Natural killer cell (primary cell): ENCODE measurements at regions not wholly inside any gene's neighbourhood (a gene's known extent, or its start where the extent isn't known, plus 50 kb on each side); places are given as distances from the start of the nearest gene placed in this dataset.

ENCODE experiments used
- ATAC-seq, 3 donors: fragments of 150-1000 bp in 2 of 3; fragments of 200-7000 bp in 1 of 3; cut with Tn5 transposase; 1 replicate in 1 of 3; 2 replicates in 2 of 3; pipeline ENCODE4 v1.10.0; 2021; ENCODE audit warnings: mild to moderate bottlenecking in 2 of 3, moderate library complexity in 2 of 3
- DNase-seq, 2 donors: peaks; one replicate each; pipeline versions ENCODE4 v3.0.0 to v3.0.0-alpha.2; 2013 to 2021; ENCODE audit warnings: mixed read lengths in 1 of 2
- H3K27ac ChIP-seq: one replicate; pipeline ENCODE4 v1.5.1; 2013; ENCODE audit warnings: mild to moderate bottlenecking, low read length
- H3K27me3 ChIP-seq: one replicate; pipeline ENCODE4 v1.6.1; 2013; ENCODE audit warnings: low read length; ENCODE audit not compliant: control insufficient read depth, insufficient read depth
- H3K36me3 ChIP-seq: one replicate; pipeline ENCODE4 v1.6.1; 2013; ENCODE audit warnings: low read length; ENCODE audit not compliant: control insufficient read depth, insufficient read depth
- H3K4me1 ChIP-seq: one replicate; pipeline ENCODE4 v1.6.1; 2013; ENCODE audit warnings: low read length; ENCODE audit not compliant: control insufficient read depth, insufficient read depth
- H3K4me3 ChIP-seq: one replicate; pipeline ENCODE4 v1.5.1; 2013; ENCODE audit warnings: low read length
- H3K9me3 ChIP-seq: one replicate; pipeline ENCODE4 v1.6.1; 2013; ENCODE audit warnings: low read length; ENCODE audit not compliant: control insufficient read depth, insufficient read depth
- H3K27ac Mint-ChIP-seq, 2 donors: one replicate each; pipeline ENCODE4 v1.8.0; 2022; ENCODE audit warnings: mild to moderate bottlenecking in 2 of 2, mixed read lengths in 2 of 2, moderate library complexity in 1 of 2
- H3K27me3 Mint-ChIP-seq, 2 donors: one replicate each; pipeline ENCODE4 v1.8.0; 2022; ENCODE audit warnings: low read depth in 2 of 2, mixed read lengths in 2 of 2
- H3K36me3 Mint-ChIP-seq: one replicate; pipeline ENCODE4 v1.8.0; 2022; ENCODE audit warnings: mixed read lengths
- H3K4me1 Mint-ChIP-seq, 2 donors: one replicate each; pipeline ENCODE4 v1.8.0; 2022; ENCODE audit warnings: mixed read lengths in 2 of 2
- H3K4me3 Mint-ChIP-seq: one replicate; pipeline ENCODE4 v1.8.0; 2022; ENCODE audit warnings: mild to moderate bottlenecking, moderate library complexity, mixed read lengths
- H3K9me3 Mint-ChIP-seq, 2 donors: one replicate each; pipeline ENCODE4 v1.8.0; 2022; ENCODE audit warnings: mixed read lengths in 2 of 2
- CTCF ChIP-seq: fragments of 200-600 bp; IDR thresholded peaks from one replicate; pipeline ENCODE4 v1.8.0; 2022; ENCODE audit warnings: antibody characterized with exemption
- WGBS: methylation state at CpG from one replicate; pipeline ENCODE4 v1.1.7; 2013; ENCODE audit warnings: missing lambda C conversion rate; ENCODE audit not compliant: insufficient coverage; 5-methylcytosine and 5-hydroxymethylcytosine counted together
- intact Hi-C: fragments of 100-400 bp; cut with micrococcal nuclease; formaldehyde crosslinking; loops from one replicate; pipeline ENCODE4 v1.14.2; 2022

- no peaks in the 10 kb centered on the region for H3K36me3 ChIP-seq
- no peak overlapping the region for H3K27ac ChIP-seq
- H3K9me3 ChIP-seq = no peaks in the 10 kb centered on the region
- no peak overlapping the region for H3K4me3 ChIP-seq
- Mint-ChIP-seq H3K4me3 (no peak overlapping the region), H3K27me3 (no peaks in the 10 kb centered on the region), H3K9me3 (peaks cover 2% of the 10 kb centered on the region in 2 donors), H3K27ac (no peak overlapping the region), H3K36me3 (no peaks in the 10 kb centered on the region), H3K4me1 (no peaks in the 10 kb centered on the region)
- no peak for TF ChIP-seq CTCF
- no peaks in the 10 kb centered on the region for H3K27me3 ChIP-seq
- no peaks in the 10 kb centered on the region for H3K4me1 ChIP-seq
- ATAC-seq (no peak), DNase-seq (no peak)
- 100% methylated on average over 1 of the region's 2 CpGs for WGBS
- intact Hi-C loops = no loop called here
These were observed 168.3 kb upstream of the STXBP5 start for GRCh38 chr6:147035886-147036285.

- Mint-ChIP-seq H3K4me1 (no peaks in the 10 kb centered on the region), H3K36me3 (no peaks in the 10 kb centered on the region), H3K4me3 (no peak overlapping the region), H3K27ac (no peak overlapping the region), H3K27me3 (no peaks in the 10 kb centered on the region), H3K9me3 (peaks cover under 1 to 2% of the 10 kb centered on the region in 2 donors)
- H3K27ac ChIP-seq = no peak overlapping the region
- no peaks in the 10 kb centered on the region for H3K9me3 ChIP-seq
- WGBS = 82% methylated on average over 2 of the region's 2 CpGs
- H3K27me3 ChIP-seq = no peaks in the 10 kb centered on the region
- ATAC-seq = no peak
- H3K4me1 ChIP-seq = no peaks in the 10 kb centered on the region
- H3K4me3 ChIP-seq = no peak overlapping the region
- no peaks in the 10 kb centered on the region for H3K36me3 ChIP-seq
- intact Hi-C loops = no loop called here
- TF ChIP-seq CTCF = no peak
- no peak for DNase-seq
These were observed 166.3 kb upstream of the STXBP5 start for GRCh38 chr6:147037881-147038280.

GRCh38 chr6:147040121-147040910 lies 163.9 kb upstream of the STXBP5 start:
- ATAC-seq (no peak), DNase-seq (no peak)
- H3K36me3 ChIP-seq = no peaks in the 10 kb centered on the region
- no peaks in the 10 kb centered on the region for H3K9me3 ChIP-seq
- Mint-ChIP-seq H3K4me3 (no peak overlapping the region), H3K27ac (no peak overlapping the region), H3K9me3 (peaks cover 5 to 9% of the 10 kb centered on the region in 2 donors), H3K36me3 (no peaks in the 10 kb centered on the region), H3K27me3 (no peaks in the 10 kb centered on the region), H3K4me1 (no peaks in the 10 kb centered on the region)
- no peak overlapping the region for H3K27ac ChIP-seq
- no peak overlapping the region for H3K4me3 ChIP-seq
- 93% methylated on average over 2 of the region's 2 CpGs for WGBS
- no peaks in the 10 kb centered on the region for H3K4me1 ChIP-seq
- TF ChIP-seq CTCF = no peak
- intact Hi-C loops = no loop called here
- H3K27me3 ChIP-seq = no peaks in the 10 kb centered on the region

GRCh38 chr6:147042679-147043078 lies 161.5 kb upstream of the STXBP5 start:
- no peak overlapping the region for H3K27ac ChIP-seq
- H3K36me3 ChIP-seq = no peaks in the 10 kb centered on the region
- intact Hi-C loops = no loop called here
- no peaks in the 10 kb centered on the region for H3K9me3 ChIP-seq
- WGBS = 71% methylated on average over 1 of the region's 2 CpGs
- TF ChIP-seq CTCF = no peak
- Mint-ChIP-seq H3K27ac (no peak overlapping the region), H3K27me3 (no peaks in the 10 kb centered on the region), H3K9me3 (peaks cover 7 to 14% of the 10 kb centered on the region in 2 donors), H3K36me3 (no peaks in the 10 kb centered on the region), H3K4me3 (no peak overlapping the region), H3K4me1 (no peaks in the 10 kb centered on the region)
- H3K4me3 ChIP-seq = no peak overlapping the region
- H3K27me3 ChIP-seq = no peaks in the 10 kb centered on the region
- ATAC-seq (no peak), DNase-seq (no peak)
- H3K4me1 ChIP-seq = no peaks in the 10 kb centered on the region
